Esophagus muscularis mucosa (tissue), 4 donors: ENCODE measurements at regions not wholly inside any gene's neighbourhood (a gene's known extent, or its start where the extent isn't known, plus 50 kb on each side); places are given as distances from the start of the nearest gene placed in this dataset.

Experiments used
- DNase-seq: peaks from one replicate; pipeline ENCODE4 v3.0.0-alpha.2; 2017; ENCODE audit errors: extremely low spot score
- H3K27ac ChIP-seq, 4 donors: fragments of 200-600 bp; sonication (generic); replicated peaks in 1 of 4; 1 replicate in 3 of 4; 2 replicates in 1 of 4; pipeline ENCODE4 v1.5.1; 2016 to 2019; ENCODE audit warnings: mild to moderate bottlenecking in 1 of 4
- H3K27me3 ChIP-seq, 4 donors: fragments of 200-600 bp; sonication (generic); one replicate each; pipeline versions ENCODE4 v1.5.1 to v1.6.0; 2016 to 2019
- H3K36me3 ChIP-seq, 4 donors: fragments of 200-600 bp; sonication (generic); one replicate each; pipeline ENCODE4 v1.5.1; 2016 to 2019
- H3K4me1 ChIP-seq, 4 donors: fragments of 200-600 bp; sonication (generic); one replicate each; pipeline ENCODE4 v1.5.1; 2016 to 2019
- H3K4me3 ChIP-seq, 4 donors: fragments of 200-600 bp; sonication (generic); 1 replicate in 2 of 4; 2 replicates in 2 of 4; pipeline ENCODE4 v1.5.1; 2016 to 2019; ENCODE audit warnings: mild to moderate bottlenecking in 4 of 4, moderate library complexity in 1 of 4
- H3K9me3 ChIP-seq, 4 donors: fragments of 200-600 bp; sonication (generic); 1 replicate in 3 of 4; 2 replicates in 1 of 4; pipeline ENCODE4 v1.5.1; 2016 to 2019
- EP300 ChIP-seq: sonication (generic); formaldehyde crosslinking; IDR thresholded peaks from one replicate; pipeline ENCODE4 v1.6.1; 2017; ENCODE audit warnings: antibody characterized with exemption
- POLR2A ChIP-seq: fragments of 450-650 bp; IDR thresholded peaks from one replicate; pipeline ENCODE4 v1.6.1; 2017; ENCODE audit warnings: antibody characterized with exemption, moderate library complexity, mild to moderate bottlenecking, low read depth
- POLR2AphosphoS5 ChIP-seq, 2 donors: sonication (generic); formaldehyde crosslinking; IDR thresholded peaks; one replicate each; pipeline ENCODE4 v1.6.1; 2017; ENCODE audit warnings: antibody characterized with exemption in 2 of 2
- WGBS: methylation state at CpG from one replicate; pipeline ENCODE4 v1.1.5; 2018; 5-methylcytosine and 5-hydroxymethylcytosine counted together
- intact Hi-C: fragments of 100-400 bp; cut with DNase I; formaldehyde crosslinking; loops from one replicate; pipeline ENCODE4 v1.15.1; 2023
- TF ChIP-seq, protein P1 (sequence below), 3 experiments: fragments of 200-600 bp in 2 of 3; fragments of 450-650 bp in 1 of 3; sonication (generic) in 2 of 3; IDR thresholded peaks; one replicate each; pipeline ENCODE4 v1.5.1; 2017 to 2019; ENCODE audit warnings: antibody characterized with exemption in 3 of 3, mild to moderate bottlenecking in 2 of 3, moderate library complexity in 1 of 3

DNA sequence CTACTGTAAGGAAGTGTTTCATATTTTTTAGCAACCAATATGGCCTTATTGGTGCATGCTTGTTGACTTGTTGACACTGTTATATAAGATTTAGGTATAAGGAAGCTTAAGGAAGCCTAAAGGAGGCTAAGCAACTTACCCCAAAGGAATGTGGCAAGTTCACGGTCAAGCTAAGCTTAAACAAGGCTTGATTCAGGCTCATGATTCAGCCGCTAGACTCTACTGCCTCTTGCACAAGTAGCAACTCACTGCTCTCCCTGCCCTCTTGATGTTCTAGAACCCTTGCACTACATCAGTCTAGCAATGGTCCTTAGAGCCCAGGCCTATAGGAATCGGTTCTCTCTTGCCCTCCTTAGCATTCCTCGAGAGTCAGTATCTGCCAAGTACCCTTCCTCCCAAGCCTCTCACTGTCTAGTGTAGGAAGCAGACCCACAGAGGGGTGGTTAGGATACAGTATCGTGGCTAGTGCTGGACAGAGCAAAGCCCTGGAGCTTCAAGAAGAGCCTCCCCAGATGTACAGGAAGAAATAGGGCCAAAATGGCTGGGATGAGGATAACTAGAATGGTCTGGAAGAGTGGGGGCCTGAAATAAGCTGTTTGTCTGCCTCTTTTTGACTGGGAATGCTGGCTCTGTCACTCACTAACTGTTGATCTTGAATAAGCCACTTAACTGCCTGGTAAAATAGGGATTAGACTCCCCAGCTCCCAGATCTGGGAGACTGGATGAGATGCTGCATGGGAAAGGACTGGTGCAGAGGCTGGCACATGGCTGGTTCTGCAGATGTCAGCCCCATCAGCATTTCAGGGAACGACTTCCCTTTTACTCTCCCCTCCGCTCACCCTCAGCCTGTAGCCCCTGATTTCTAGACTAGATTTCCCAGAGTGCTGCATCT is 122.2 kb downstream of the NAV1 start:
- peaks cover 9 to 18% (median 13%) of the 10 kb centered on the region in 4 donors for H3K4me1 ChIP-seq

DNA sequence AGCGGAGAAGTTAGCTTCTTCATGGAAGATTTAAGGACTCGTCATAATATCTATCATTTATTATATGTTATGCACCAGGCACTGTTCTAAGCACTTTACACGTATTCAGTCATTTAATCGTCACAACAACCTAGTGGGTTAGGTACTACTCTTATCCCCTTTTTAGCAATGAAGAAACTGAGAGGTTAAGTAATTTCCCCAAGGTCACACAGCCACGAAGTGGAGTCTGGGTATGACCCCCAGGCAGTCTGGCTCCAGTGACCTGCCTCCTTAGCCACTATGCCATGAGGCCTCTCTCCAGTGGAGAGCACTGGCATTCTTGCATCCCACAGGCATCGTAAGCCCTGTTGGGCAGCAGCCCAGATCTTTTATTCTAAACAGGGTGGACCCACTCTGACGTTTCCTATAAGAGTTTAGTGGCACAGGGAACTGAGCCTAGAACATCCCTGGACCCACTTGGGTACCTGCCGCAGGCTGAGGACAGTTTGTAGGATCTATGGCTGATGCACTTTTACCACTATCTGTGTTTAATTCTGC is 123.0 kb downstream of the NAV1 start:
- Histone ChIP-seq H3K36me3 (peaks cover 0 to 11% (median 5%) of the 10 kb centered on the region in 4 donors), H3K9me3 (no peaks in the 10 kb centered on the region), H3K27ac (no peak overlapping the region), H3K27me3 (no peaks in the 10 kb centered on the region), H3K4me1 (peaks cover 1 to 11% (median 8%) of the 10 kb centered on the region in 4 donors), H3K4me3 (no peak overlapping the region)
- no peak for DNase-seq
- TF ChIP-seq POLR2AphosphoS5 (IDR thresholded peaks at IDR 0.05), result no peak
- TF ChIP-seq EP300, result no peak
- no peak for TF ChIP-seq POLR2A
- TF ChIP-seq, protein P1, sequence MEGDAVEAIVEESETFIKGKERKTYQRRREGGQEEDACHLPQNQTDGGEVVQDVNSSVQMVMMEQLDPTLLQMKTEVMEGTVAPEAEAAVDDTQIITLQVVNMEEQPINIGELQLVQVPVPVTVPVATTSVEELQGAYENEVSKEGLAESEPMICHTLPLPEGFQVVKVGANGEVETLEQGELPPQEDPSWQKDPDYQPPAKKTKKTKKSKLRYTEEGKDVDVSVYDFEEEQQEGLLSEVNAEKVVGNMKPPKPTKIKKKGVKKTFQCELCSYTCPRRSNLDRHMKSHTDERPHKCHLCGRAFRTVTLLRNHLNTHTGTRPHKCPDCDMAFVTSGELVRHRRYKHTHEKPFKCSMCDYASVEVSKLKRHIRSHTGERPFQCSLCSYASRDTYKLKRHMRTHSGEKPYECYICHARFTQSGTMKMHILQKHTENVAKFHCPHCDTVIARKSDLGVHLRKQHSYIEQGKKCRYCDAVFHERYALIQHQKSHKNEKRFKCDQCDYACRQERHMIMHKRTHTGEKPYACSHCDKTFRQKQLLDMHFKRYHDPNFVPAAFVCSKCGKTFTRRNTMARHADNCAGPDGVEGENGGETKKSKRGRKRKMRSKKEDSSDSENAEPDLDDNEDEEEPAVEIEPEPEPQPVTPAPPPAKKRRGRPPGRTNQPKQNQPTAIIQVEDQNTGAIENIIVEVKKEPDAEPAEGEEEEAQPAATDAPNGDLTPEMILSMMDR (IDR thresholded peaks at IDR 0.05), result no peak
- 87% methylated on average over 7 of the region's 8 CpGs for WGBS
- intact Hi-C loops, result no loop called here

More for the DNA sequence above, 122.2 kb downstream of the NAV1 start:
- no peak for DNase-seq
- intact Hi-C loops, result no loop called here
- Histone ChIP-seq H3K4me3 (no peak overlapping the region), H3K36me3 (peaks cover 0 to 11% (median 5%) of the 10 kb centered on the region in 4 donors), H3K9me3 (no peaks in the 10 kb centered on the region), H3K27ac (no peak overlapping the region), H3K27me3 (no peaks in the 10 kb centered on the region)
- TF ChIP-seq EP300 (no peak), POLR2AphosphoS5 (IDR thresholded peaks at IDR 0.05) (no peak), POLR2A (no peak)
- TF ChIP-seq, protein P1 (IDR thresholded peaks at IDR 0.05), result no peak
- WGBS, result 91% methylated on average over 7 of the region's 7 CpGs

DNA sequence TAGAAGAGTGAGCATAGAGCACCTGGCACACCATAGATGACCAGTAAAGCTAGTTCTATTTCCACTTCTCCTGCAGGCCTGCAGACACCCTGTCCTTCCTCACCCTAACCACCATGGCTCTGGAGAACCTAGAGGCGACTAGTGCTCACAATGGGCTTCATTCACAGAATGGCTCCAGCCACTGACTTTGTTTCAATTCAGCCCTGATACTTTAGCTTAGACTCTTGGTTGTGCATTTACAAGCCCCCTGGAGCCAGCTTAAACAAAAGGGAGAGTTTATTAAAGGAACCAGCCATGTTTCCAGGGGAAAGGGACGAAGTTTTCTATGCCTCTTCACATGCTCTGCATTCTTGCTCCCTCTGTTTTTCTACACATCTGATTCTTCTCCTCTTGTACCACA is 123.7 kb downstream of the NAV1 start:
- no peaks in the 10 kb centered on the region for H3K27me3 ChIP-seq
- WGBS, result 92% methylated on average over 2 of the region's 2 CpGs
- TF ChIP-seq POLR2A (no peak), POLR2AphosphoS5 (IDR thresholded peaks at IDR 0.05) (no peak), EP300 (no peak)
- TF ChIP-seq, protein P1 (IDR thresholded peaks at IDR 0.05), result no peak

DNA sequence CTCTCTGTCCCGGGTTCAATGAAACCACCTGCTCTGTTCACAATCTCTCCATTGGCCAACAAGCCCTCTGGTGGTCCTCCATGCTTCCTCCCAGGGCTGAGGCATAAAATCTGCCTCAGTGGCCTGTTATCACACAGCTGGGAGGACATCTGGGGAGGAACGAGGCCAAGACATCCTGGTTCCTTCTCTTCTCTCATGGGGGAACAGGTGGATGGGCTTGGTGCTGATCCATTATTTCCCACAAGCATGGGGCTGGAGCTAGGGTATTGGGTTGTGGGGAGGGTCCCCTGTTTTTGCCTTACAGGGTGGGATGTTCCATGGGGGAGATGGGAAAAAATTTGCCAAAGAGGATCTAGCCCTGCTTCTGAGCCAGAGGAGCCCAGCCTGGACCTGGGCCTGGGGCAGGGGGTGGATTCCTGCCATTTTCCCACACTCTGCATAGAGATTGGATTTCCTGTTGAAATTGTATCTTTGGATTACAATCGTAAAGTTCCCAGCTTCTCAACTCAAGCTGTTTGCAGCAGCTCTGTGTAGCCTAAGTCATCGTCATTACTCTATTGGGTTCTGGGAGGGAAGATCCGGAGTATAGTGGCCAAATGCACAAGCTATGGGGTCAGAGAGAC is 124.7 kb downstream of the NAV1 start:
- no peaks in the 10 kb centered on the region for H3K27me3 ChIP-seq
- H3K36me3 ChIP-seq, result peaks cover 0 to 11% (median 5%) of the 10 kb centered on the region in 4 donors
- intact Hi-C loops, result no loop called here
- no peak overlapping the region for H3K4me3 ChIP-seq
- no peak for DNase-seq
- H3K27ac ChIP-seq, result no peak overlapping the region
- no peak for TF ChIP-seq POLR2A
- TF ChIP-seq EP300, result no peak
- TF ChIP-seq, protein P1 (IDR thresholded peaks at IDR 0.05), result no peak
- TF ChIP-seq POLR2AphosphoS5 (IDR thresholded peaks at IDR 0.05), result no peak
- no peaks in the 10 kb centered on the region for H3K9me3 ChIP-seq
- 93% methylated on average over 5 of the region's 5 CpGs for WGBS
- H3K4me1 ChIP-seq, result peaks cover 0 to 9% (median 4%) of the 10 kb centered on the region in 4 donors

More for the DNA sequence above, 123.7 kb downstream of the NAV1 start:
- peaks cover 0 to 9% (median 5%) of the 10 kb centered on the region in 4 donors for H3K4me1 ChIP-seq
- no peak for DNase-seq
- intact Hi-C loops, result no loop called here
- H3K27ac ChIP-seq, result no peak overlapping the region
- no peaks in the 10 kb centered on the region for H3K9me3 ChIP-seq
- H3K4me3 ChIP-seq, result no peak overlapping the region
- H3K36me3 ChIP-seq, result peaks cover 0 to 11% (median 5%) of the 10 kb centered on the region in 4 donors
